Neural progenitor cell (in vitro differentiated cells): ENCODE measurements at regions not wholly inside any gene's neighbourhood (a gene's known extent, or its start where the extent isn't known, plus 50 kb on each side); places are given as distances from the start of the nearest gene placed in this dataset.

Source experiments
- DNase-seq: peaks from one replicate; pipeline ENCODE4 v3.0.0-alpha.2; 2016; ENCODE audit warnings: low spot score
- H2AFZ ChIP-seq: fragments of 200-600 bp; sonication (generic); replicated peaks from 2 replicates; pipeline ENCODE4 v1.6.1; 2016; ENCODE audit warnings: antibody characterized with exemption
- H3F3A ChIP-seq: fragments of 200-600 bp; sonication (generic); 2 replicates; pipeline ENCODE4 v1.6.1; 2016; ENCODE audit warnings: antibody characterized with exemption, low read depth
- H3K27ac ChIP-seq: fragments of 200-600 bp; sonication (generic); 2 replicates; pipeline ENCODE4 v1.5.1; 2016; ENCODE audit warnings: mild to moderate bottlenecking
- H3K27me3 ChIP-seq: fragments of 200-600 bp; sonication (generic); 2 replicates; pipeline ENCODE4 v1.6.1; 2016; ENCODE audit warnings: mild to moderate bottlenecking, moderate library complexity
- H3K36me3 ChIP-seq: fragments of 200-600 bp; sonication (generic); 2 replicates; pipeline ENCODE4 v1.5.1; 2016
- H3K4me1 ChIP-seq: fragments of 200-600 bp; sonication (generic); 2 replicates; pipeline ENCODE4 v1.6.1; 2016; ENCODE audit warnings: mixed run types
- H3K4me2 ChIP-seq: fragments of 200-600 bp; sonication (generic); 2 replicates; pipeline ENCODE4 v1.6.1; 2016
- H3K4me3 ChIP-seq: fragments of 200-600 bp; sonication (generic); 2 replicates; pipeline ENCODE4 v1.5.1; 2016
- H3K79me2 ChIP-seq: fragments of 200-600 bp; sonication (generic); 2 replicates; pipeline ENCODE4 v1.6.1; 2016; ENCODE audit warnings: low read depth
- H3K9ac ChIP-seq: fragments of 200-600 bp; sonication (generic); 2 replicates; pipeline ENCODE4 v1.6.1; 2016
- H3K9me3 ChIP-seq: fragments of 200-600 bp; sonication (generic); 2 replicates; pipeline ENCODE4 v1.5.1; 2016; ENCODE audit warnings: low read depth
- H4K20me1 ChIP-seq: fragments of 200-600 bp; sonication (generic); 2 replicates; pipeline ENCODE4 v1.6.1; 2016; ENCODE audit warnings: low read depth
- H3K27ac Mint-ChIP-seq: 3 replicates; pipeline ENCODE4 v1.8.0; 2021; ENCODE audit warnings: mixed read lengths
- H3K27me3 Mint-ChIP-seq: 2 replicates; pipeline ENCODE4 v1.8.0; 2022; ENCODE audit warnings: low read depth, mild to moderate bottlenecking, inconsistent platforms, moderate library complexity, mixed read lengths; ENCODE audit not compliant: insufficient read depth
- H3K36me3 Mint-ChIP-seq: 3 replicates; pipeline ENCODE4 v1.8.0; 2021; ENCODE audit warnings: mixed read lengths
- H3K4me1 Mint-ChIP-seq: 3 replicates; pipeline ENCODE4 v1.8.0; 2021; ENCODE audit warnings: mixed read lengths
- H3K4me3 Mint-ChIP-seq: 3 replicates; pipeline ENCODE4 v1.8.0; 2021; ENCODE audit warnings: mild to moderate bottlenecking, moderate library complexity, mixed read lengths
- H3K9me3 Mint-ChIP-seq: 3 replicates; pipeline ENCODE4 v1.8.0; 2020; ENCODE audit warnings: mixed read lengths
- EZH2 ChIP-seq: fragments of 200-600 bp; sonication (generic); IDR thresholded peaks from 2 replicates; pipeline ENCODE4 v1.6.1; 2017; ENCODE audit warnings: antibody characterized with exemption, mild to moderate bottlenecking, moderate library complexity
- EZH2phosphoT487 ChIP-seq: fragments of 200-600 bp; sonication (generic); IDR thresholded peaks from 2 replicates; pipeline ENCODE4 v1.6.1; 2017; ENCODE audit warnings: antibody characterized with exemption
- TF ChIP-seq, protein P1 (sequence below): fragments of 200-600 bp; sonication (generic); IDR thresholded peaks from 2 replicates; pipeline ENCODE4 v1.5.1; 2017; ENCODE audit warnings: antibody characterized with exemption, mild to moderate bottlenecking

DNA sequence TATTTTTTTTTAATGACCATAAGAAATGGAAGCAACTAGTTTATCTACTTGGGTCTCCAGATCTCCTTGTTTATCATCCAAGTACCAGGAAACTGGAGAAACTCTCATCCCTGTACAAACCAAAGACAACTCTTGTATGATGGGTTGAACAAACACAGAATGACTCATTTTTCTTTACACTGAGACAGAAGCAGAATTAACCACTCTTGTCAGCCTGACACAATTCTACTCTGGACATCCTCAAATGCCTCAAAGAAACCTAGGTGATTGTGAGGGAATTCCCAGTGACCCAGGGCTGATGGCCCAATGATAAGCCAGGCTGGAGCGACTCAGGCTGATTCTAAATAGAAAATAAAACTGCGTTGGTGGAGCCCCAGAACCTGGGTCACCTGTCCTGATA is 151.5 kb downstream of the ZNF737 start:
- H3K27me3 ChIP-seq = no peaks in the 10 kb centered on the region
- no peaks in the 10 kb centered on the region for H3K27me3 Mint-ChIP-seq
- no peaks in the 10 kb centered on the region for H3K36me3 ChIP-seq
- no peak for TF ChIP-seq EZH2
- no peak for TF ChIP-seq EZH2phosphoT487
- TF ChIP-seq, protein P1, sequence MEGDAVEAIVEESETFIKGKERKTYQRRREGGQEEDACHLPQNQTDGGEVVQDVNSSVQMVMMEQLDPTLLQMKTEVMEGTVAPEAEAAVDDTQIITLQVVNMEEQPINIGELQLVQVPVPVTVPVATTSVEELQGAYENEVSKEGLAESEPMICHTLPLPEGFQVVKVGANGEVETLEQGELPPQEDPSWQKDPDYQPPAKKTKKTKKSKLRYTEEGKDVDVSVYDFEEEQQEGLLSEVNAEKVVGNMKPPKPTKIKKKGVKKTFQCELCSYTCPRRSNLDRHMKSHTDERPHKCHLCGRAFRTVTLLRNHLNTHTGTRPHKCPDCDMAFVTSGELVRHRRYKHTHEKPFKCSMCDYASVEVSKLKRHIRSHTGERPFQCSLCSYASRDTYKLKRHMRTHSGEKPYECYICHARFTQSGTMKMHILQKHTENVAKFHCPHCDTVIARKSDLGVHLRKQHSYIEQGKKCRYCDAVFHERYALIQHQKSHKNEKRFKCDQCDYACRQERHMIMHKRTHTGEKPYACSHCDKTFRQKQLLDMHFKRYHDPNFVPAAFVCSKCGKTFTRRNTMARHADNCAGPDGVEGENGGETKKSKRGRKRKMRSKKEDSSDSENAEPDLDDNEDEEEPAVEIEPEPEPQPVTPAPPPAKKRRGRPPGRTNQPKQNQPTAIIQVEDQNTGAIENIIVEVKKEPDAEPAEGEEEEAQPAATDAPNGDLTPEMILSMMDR = no peak
- H3K4me3 ChIP-seq = no peak overlapping the region
- DNase-seq = no peak
- peaks cover 32% of the 10 kb centered on the region for H3K9me3 Mint-ChIP-seq
- H3K27ac Mint-ChIP-seq = no peak overlapping the region
- no peaks in the 10 kb centered on the region for H3F3A ChIP-seq
- peaks cover 96% of the 10 kb centered on the region for H3K79me2 ChIP-seq
- H2AFZ ChIP-seq = no peak overlapping the region
- no peaks in the 10 kb centered on the region for H3K4me1 ChIP-seq
- H3K4me2 ChIP-seq = no peak overlapping the region
- no peak overlapping the region for H3K9ac ChIP-seq
- peaks cover 22% of the 10 kb centered on the region for H3K36me3 Mint-ChIP-seq
- peaks cover 4% of the 10 kb centered on the region for H4K20me1 ChIP-seq
- no peaks in the 10 kb centered on the region for H3K9me3 ChIP-seq
- no peak overlapping the region for H3K4me3 Mint-ChIP-seq
- H3K27ac ChIP-seq = no peak overlapping the region
- H3K4me1 Mint-ChIP-seq = no peaks in the 10 kb centered on the region

DNA sequence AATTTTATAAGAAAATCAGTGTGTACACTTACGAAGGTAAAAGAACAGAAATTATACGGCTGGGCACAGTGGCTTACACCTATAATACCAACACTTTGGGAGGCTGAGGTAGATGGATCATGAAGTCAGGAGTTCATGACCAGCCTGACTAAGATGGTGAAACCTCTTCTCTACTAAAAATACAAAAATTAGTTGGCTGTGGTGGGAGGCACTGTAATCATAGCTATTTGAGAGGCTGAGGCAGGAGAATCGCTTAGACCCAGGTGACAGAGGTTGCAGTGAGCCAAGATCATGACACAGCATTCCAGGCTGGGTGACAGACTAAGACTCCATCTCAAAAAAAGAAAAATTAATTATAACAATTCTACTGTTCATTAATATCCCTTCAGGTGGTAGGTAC is 151.9 kb downstream of the ZNF737 start:
- Histone ChIP-seq H3K79me2 (peaks cover 96% of the 10 kb centered on the region), H2AFZ (no peak overlapping the region), H3K36me3 (peaks cover 4% of the 10 kb centered on the region), H4K20me1 (peaks cover 4% of the 10 kb centered on the region), H3K27ac (no peak overlapping the region), H3K4me3 (no peak overlapping the region), H3K9ac (no peak overlapping the region), H3K4me2 (no peak overlapping the region), H3F3A (no peaks in the 10 kb centered on the region), H3K27me3 (no peaks in the 10 kb centered on the region), H3K9me3 (no peaks in the 10 kb centered on the region), H3K4me1 (no peaks in the 10 kb centered on the region)
- H3K4me3 Mint-ChIP-seq = no peak overlapping the region
- no peaks in the 10 kb centered on the region for H3K27me3 Mint-ChIP-seq
- peaks cover 33% of the 10 kb centered on the region for H3K9me3 Mint-ChIP-seq
- no peak for TF ChIP-seq EZH2phosphoT487
- TF ChIP-seq, protein P1 = no peak
- TF ChIP-seq EZH2 = no peak
- DNase-seq = no peak
- H3K36me3 Mint-ChIP-seq = peaks cover 24% of the 10 kb centered on the region
- no peak overlapping the region for H3K27ac Mint-ChIP-seq
- no peaks in the 10 kb centered on the region for H3K4me1 Mint-ChIP-seq

DNA sequence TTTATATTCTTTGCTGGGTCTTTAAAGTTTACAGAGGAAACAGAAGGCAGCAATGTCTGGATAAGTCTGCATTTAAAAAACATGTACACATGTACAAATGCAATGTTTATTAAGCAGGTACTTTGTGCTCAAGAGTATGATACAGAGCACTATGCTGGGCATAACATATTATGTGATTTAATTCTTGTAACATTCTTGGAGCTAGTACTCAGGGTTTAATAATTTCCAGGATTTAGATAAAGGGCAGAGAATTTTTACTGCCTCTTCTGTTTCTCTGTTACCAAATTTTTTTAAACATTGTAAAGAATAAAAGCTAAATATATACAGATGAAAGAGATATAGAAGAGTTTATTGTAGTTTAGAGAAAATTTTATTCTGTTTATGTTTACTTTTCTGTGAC is 152.7 kb downstream of the ZNF737 start:
- H3K27ac ChIP-seq = no peak overlapping the region
- no peaks in the 10 kb centered on the region for H3K9me3 ChIP-seq
- H3F3A ChIP-seq = no peaks in the 10 kb centered on the region
- Mint-ChIP-seq H3K4me3 (no peak overlapping the region), H3K27me3 (no peaks in the 10 kb centered on the region), H3K9me3 (peaks cover 36% of the 10 kb centered on the region), H3K27ac (no peak overlapping the region), H3K4me1 (no peaks in the 10 kb centered on the region), H3K36me3 (peaks cover 30% of the 10 kb centered on the region)
- no peak overlapping the region for H3K9ac ChIP-seq
- DNase-seq = no peak
- no peak overlapping the region for H3K4me3 ChIP-seq
- TF ChIP-seq, protein P1 = no peak
- TF ChIP-seq EZH2phosphoT487 = no peak
- no peak for TF ChIP-seq EZH2
- H3K4me2 ChIP-seq = no peak overlapping the region
- H4K20me1 ChIP-seq = peaks cover 4% of the 10 kb centered on the region
- no peak overlapping the region for H2AFZ ChIP-seq
- no peaks in the 10 kb centered on the region for H3K27me3 ChIP-seq
- H3K4me1 ChIP-seq = no peaks in the 10 kb centered on the region
- H3K79me2 ChIP-seq = peaks cover 95% of the 10 kb centered on the region
- peaks cover 10% of the 10 kb centered on the region for H3K36me3 ChIP-seq
